Parathyroid adenoma (tissue), 2 donors: ENCODE measurements at regions not wholly inside any gene's neighbourhood (a gene's known extent, or its start where the extent isn't known, plus 50 kb on each side); places are given as distances from the start of the nearest gene placed in this dataset.

Experiments used
- H2AFZ ChIP-seq: fragments of 300-600 bp; sonication (generic); one replicate; pipeline ENCODE4 v1.7.0; 2017; ENCODE audit warnings: antibody characterized with exemption, mild to moderate bottlenecking
- H3K27ac ChIP-seq: fragments of 300-600 bp; sonication (generic); one replicate; pipeline ENCODE4 v1.7.0; 2017
- H3K27me3 ChIP-seq: fragments of 300-600 bp; sonication (generic); one replicate; pipeline ENCODE4 v1.7.0; 2017; ENCODE audit warnings: low read length; ENCODE audit not compliant: control insufficient read depth, insufficient read depth
- H3K36me3 ChIP-seq: fragments of 300-600 bp; sonication (generic); one replicate; pipeline ENCODE4 v1.7.0; 2017; ENCODE audit warnings: low read length; ENCODE audit not compliant: control insufficient read depth, insufficient read depth
- H3K4me1 ChIP-seq: fragments of 300-600 bp; sonication (generic); one replicate; pipeline ENCODE4 v1.7.0; 2017; ENCODE audit warnings: control low read depth
- H3K4me2 ChIP-seq: fragments of 300-600 bp; sonication (generic); one replicate; pipeline ENCODE4 v1.7.0; 2017; ENCODE audit warnings: low read length
- H3K4me3 ChIP-seq: fragments of 300-600 bp; sonication (generic); one replicate; pipeline ENCODE4 v1.7.0; 2017; ENCODE audit warnings: low read depth, low read length
- H3K79me2 ChIP-seq: fragments of 300-600 bp; sonication (generic); one replicate; pipeline ENCODE4 v1.7.0; 2017; ENCODE audit warnings: control low read depth
- H3K9ac ChIP-seq: fragments of 300-600 bp; sonication (generic); one replicate; pipeline ENCODE4 v1.7.0; 2017; ENCODE audit warnings: mild to moderate bottlenecking
- H3K9me3 ChIP-seq: fragments of 300-600 bp; sonication (generic); one replicate; pipeline ENCODE4 v1.7.0; 2017; ENCODE audit warnings: low read length; ENCODE audit not compliant: control insufficient read depth
- TF ChIP-seq, protein P1 (sequence below): fragments of 300-600 bp; sonication (generic); IDR thresholded peaks from one replicate; pipeline ENCODE4 v1.7.0; 2017; ENCODE audit warnings: antibody characterized with exemption, mild to moderate bottlenecking
- donor health status: primary hyperparathyroidism.

- Histone ChIP-seq H2AFZ (no peak overlapping the region), H3K4me3 (no peak overlapping the region), H3K27ac (no peak overlapping the region), H3K4me1 (no peaks in the 10 kb centered on the region), H3K9me3 (no peaks in the 10 kb centered on the region), H3K27me3 (no peaks in the 10 kb centered on the region), H3K79me2 (no peaks in the 10 kb centered on the region), H3K4me2 (no peak overlapping the region), H3K9ac (no peak overlapping the region), H3K36me3 (no peaks in the 10 kb centered on the region)
- TF ChIP-seq, protein P1, sequence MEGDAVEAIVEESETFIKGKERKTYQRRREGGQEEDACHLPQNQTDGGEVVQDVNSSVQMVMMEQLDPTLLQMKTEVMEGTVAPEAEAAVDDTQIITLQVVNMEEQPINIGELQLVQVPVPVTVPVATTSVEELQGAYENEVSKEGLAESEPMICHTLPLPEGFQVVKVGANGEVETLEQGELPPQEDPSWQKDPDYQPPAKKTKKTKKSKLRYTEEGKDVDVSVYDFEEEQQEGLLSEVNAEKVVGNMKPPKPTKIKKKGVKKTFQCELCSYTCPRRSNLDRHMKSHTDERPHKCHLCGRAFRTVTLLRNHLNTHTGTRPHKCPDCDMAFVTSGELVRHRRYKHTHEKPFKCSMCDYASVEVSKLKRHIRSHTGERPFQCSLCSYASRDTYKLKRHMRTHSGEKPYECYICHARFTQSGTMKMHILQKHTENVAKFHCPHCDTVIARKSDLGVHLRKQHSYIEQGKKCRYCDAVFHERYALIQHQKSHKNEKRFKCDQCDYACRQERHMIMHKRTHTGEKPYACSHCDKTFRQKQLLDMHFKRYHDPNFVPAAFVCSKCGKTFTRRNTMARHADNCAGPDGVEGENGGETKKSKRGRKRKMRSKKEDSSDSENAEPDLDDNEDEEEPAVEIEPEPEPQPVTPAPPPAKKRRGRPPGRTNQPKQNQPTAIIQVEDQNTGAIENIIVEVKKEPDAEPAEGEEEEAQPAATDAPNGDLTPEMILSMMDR = no peak
Measured at GRCh38 chr3:130260918-130261317, 84.6 kb upstream of the COL6A5 start.

- no peaks in the 10 kb centered on the region for H3K36me3 ChIP-seq
- TF ChIP-seq, protein P1 = no peak
Measured at GRCh38 chr3:130263708-130264107, 81.8 kb upstream of the COL6A5 start.

GRCh38 chr3:130266817-130267216 is 78.7 kb upstream of the COL6A5 start:
- no peak overlapping the region for H3K9ac ChIP-seq
- no peaks in the 10 kb centered on the region for H3K79me2 ChIP-seq
- no peak overlapping the region for H3K4me2 ChIP-seq
- H2AFZ ChIP-seq = no peak overlapping the region
- no peak overlapping the region for H3K27ac ChIP-seq
- H3K27me3 ChIP-seq = no peaks in the 10 kb centered on the region
- H3K4me1 ChIP-seq = no peaks in the 10 kb centered on the region
- TF ChIP-seq, protein P1 = no peak
- H3K36me3 ChIP-seq = no peaks in the 10 kb centered on the region
- no peaks in the 10 kb centered on the region for H3K9me3 ChIP-seq
- H3K4me3 ChIP-seq = no peak overlapping the region

More at GRCh38 chr3:130263708-130264107, 81.8 kb upstream of the COL6A5 start:
- Histone ChIP-seq H3K27me3 (no peaks in the 10 kb centered on the region), H2AFZ (no peak overlapping the region), H3K9me3 (no peaks in the 10 kb centered on the region), H3K4me3 (no peak overlapping the region), H3K79me2 (no peaks in the 10 kb centered on the region), H3K27ac (no peak overlapping the region), H3K9ac (no peak overlapping the region), H3K4me2 (no peak overlapping the region), H3K4me1 (no peaks in the 10 kb centered on the region)

DNA sequence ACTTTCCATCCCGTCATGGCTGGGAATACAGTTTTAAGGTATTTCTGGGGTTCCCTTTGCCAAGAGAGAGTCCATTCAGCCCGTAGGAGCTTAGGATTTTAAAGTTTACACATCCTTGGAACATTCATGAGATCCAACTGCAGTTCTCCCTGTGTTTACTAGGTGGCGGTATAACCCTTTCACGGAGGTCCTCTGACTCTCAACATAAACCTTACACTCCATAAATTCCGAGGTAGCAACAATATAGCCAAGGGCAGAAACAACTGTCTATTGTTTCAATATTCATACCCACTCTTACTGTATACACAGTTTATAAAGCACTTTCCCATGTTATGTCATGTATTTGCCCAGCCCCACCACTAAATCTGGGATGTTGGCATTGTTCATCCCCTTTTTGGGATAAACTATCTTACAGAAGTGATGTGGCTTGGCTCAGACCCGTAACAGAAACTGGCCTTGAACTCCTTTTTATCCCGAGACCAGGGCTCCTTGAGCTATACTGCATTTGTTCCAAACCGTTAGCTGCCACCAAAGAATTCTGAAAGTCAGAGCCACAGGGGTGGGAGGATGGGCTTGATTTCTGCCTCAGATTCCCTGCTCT is 69.2 kb upstream of the COL6A5 start:
- H2AFZ ChIP-seq = no peak overlapping the region
- no peaks in the 10 kb centered on the region for H3K36me3 ChIP-seq
- no peaks in the 10 kb centered on the region for H3K27me3 ChIP-seq
- no peaks in the 10 kb centered on the region for H3K79me2 ChIP-seq
- TF ChIP-seq, protein P1 = peak; percentile 84
- H3K9ac ChIP-seq = no peak overlapping the region
- H3K27ac ChIP-seq = no peak overlapping the region
- H3K4me2 ChIP-seq = no peak overlapping the region
- H3K4me1 ChIP-seq = no peaks in the 10 kb centered on the region
- H3K9me3 ChIP-seq = no peaks in the 10 kb centered on the region
- no peak overlapping the region for H3K4me3 ChIP-seq

DNA sequence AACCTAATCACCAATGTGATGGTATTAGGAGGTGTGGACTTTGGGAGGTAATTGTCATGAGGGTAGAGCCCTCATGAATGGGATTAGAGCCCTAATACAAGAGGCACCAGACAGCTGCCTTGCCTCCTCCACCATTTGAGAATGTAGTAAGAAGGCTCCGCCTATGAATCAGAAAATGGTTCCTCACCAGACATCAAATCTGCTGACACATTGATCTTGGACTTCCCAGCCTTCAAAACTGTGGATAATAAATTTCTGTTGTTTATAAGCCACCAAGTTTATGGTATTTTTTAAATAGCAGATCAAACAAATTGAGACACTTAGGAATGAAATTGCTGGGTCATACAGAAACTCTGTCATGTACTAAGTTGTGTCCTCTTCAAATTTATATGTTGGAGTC is 56.8 kb upstream of the COL6A5 start:
- Histone ChIP-seq H3K4me1 (no peaks in the 10 kb centered on the region), H3K27me3 (no peaks in the 10 kb centered on the region), H3K79me2 (no peaks in the 10 kb centered on the region), H3K9ac (no peak overlapping the region), H3K27ac (no peak overlapping the region), H2AFZ (no peak overlapping the region), H3K4me2 (no peak overlapping the region), H3K9me3 (no peaks in the 10 kb centered on the region), H3K36me3 (no peaks in the 10 kb centered on the region), H3K4me3 (no peak overlapping the region)
- TF ChIP-seq, protein P1 = no peak
